CD14-positive monocyte (primary cell): ENCODE measurements at regions not wholly inside any gene's neighbourhood (a gene's known extent, or its start where the extent isn't known, plus 50 kb on each side); places are given as distances from the start of the nearest gene placed in this dataset.

Experiments
- DNase-seq, 3 donors: peaks; one replicate each; pipeline ENCODE4 v3.0.0-alpha.2; 2011 to 2022
- H2AFZ ChIP-seq: 2 replicates; pipeline ENCODE4 v1.6.0; 2012; ENCODE audit warnings: mild to moderate bottlenecking, low read depth, low read length, inconsistent platforms; ENCODE audit not compliant: insufficient read depth, poor library complexity, severe bottlenecking
- H3K27ac ChIP-seq, 2 donors: 1 replicate in 1 of 2; 2 replicates in 1 of 2; pipeline ENCODE4 v1.5.1; 2012 to 2013; ENCODE audit warnings: low read length in 2 of 2, control low read depth in 1 of 2, inconsistent platforms in 1 of 2, low read depth in 1 of 2, mild to moderate bottlenecking in 1 of 2
- H3K27me3 ChIP-seq, 2 donors: one replicate each; pipeline versions ENCODE4 v1.6.0 to v1.6.1; 2011 to 2013; ENCODE audit warnings: low read length in 2 of 2; ENCODE audit not compliant: control insufficient read depth in 2 of 2, insufficient read depth in 2 of 2
- H3K36me3 ChIP-seq, 2 donors: replicated peaks in 1 of 2; 1 replicate in 1 of 2; 2 replicates in 1 of 2; pipeline versions ENCODE4 v1.5.1 to v1.6.1; 2012 to 2013; ENCODE audit warnings: low read length in 2 of 2, control low read depth in 1 of 2, inconsistent platforms in 1 of 2, mild to moderate bottlenecking in 1 of 2; ENCODE audit not compliant: insufficient read depth in 2 of 2, control insufficient read depth in 1 of 2
- H3K4me1 ChIP-seq, 2 donors: 1 replicate in 1 of 2; 2 replicates in 1 of 2; pipeline versions ENCODE4 v1.5.1 to v1.6.1; 2012 to 2013; ENCODE audit warnings: low read length in 2 of 2, control low read depth in 1 of 2, inconsistent platforms in 1 of 2, mild to moderate bottlenecking in 1 of 2, moderate library complexity in 1 of 2; ENCODE audit not compliant: insufficient read depth in 2 of 2, control insufficient read depth in 1 of 2
- H3K4me2 ChIP-seq: replicated peaks from 2 replicates; pipeline ENCODE3; 2012; ENCODE audit warnings: low read length, moderate library complexity, mild to moderate bottlenecking; ENCODE audit not compliant: poor library complexity, severe bottlenecking; ENCODE audit errors: extremely low read depth
- H3K4me3 ChIP-seq, 3 experiments: fragments of 200-600 bp in 1 of 3; sonication (generic) in 1 of 3; replicated peaks in 1 of 3; 1 replicate in 2 of 3; 2 replicates in 1 of 3; pipeline ENCODE4 v1.5.1; 2011 to 2013; ENCODE audit warnings: low read length in 3 of 3, mild to moderate bottlenecking in 3 of 3, control low read depth in 2 of 3, low read depth in 2 of 3, inconsistent platforms in 1 of 3, moderate library complexity in 1 of 3
- H3K79me2 ChIP-seq: 2 replicates; pipeline ENCODE4 v1.6.0; 2012; ENCODE audit warnings: mild to moderate bottlenecking, control low read depth, inconsistent platforms, low read length, moderate library complexity; ENCODE audit not compliant: insufficient read depth
- H3K9ac ChIP-seq: 2 replicates; pipeline ENCODE4 v1.6.0; 2017; ENCODE audit warnings: low read length, mild to moderate bottlenecking; ENCODE audit not compliant: insufficient read depth, poor library complexity, severe bottlenecking
- H3K9me3 ChIP-seq, 2 donors: replicated peaks in 1 of 2; 1 replicate in 1 of 2; 2 replicates in 1 of 2; pipeline versions ENCODE4 v1.5.1 to v1.6.1; 2012 to 2013; ENCODE audit warnings: low read length in 2 of 2, control low read depth in 1 of 2; ENCODE audit not compliant: control insufficient read depth in 1 of 2, insufficient read depth in 1 of 2
- H4K20me1 ChIP-seq: 2 replicates; pipeline ENCODE4 v1.6.0; 2012; ENCODE audit warnings: mild to moderate bottlenecking, low read length, control low read depth, moderate library complexity; ENCODE audit not compliant: insufficient read depth
- H3K27ac Mint-ChIP-seq, 7 donors: one replicate each; pipeline ENCODE4 v1.8.0; 2020; ENCODE audit warnings: mild to moderate bottlenecking in 7 of 7, mixed read lengths in 7 of 7, moderate library complexity in 6 of 7, inconsistent platforms in 2 of 7
- H3K27me3 Mint-ChIP-seq, 3 donors: one replicate each; pipeline ENCODE4 v1.8.0; 2021 to 2022; ENCODE audit warnings: low read depth in 3 of 3, mild to moderate bottlenecking in 3 of 3, mixed read lengths in 3 of 3, moderate library complexity in 3 of 3, inconsistent platforms in 1 of 3
- H3K36me3 Mint-ChIP-seq, 2 donors: one replicate each; pipeline ENCODE4 v1.8.0; 2020; ENCODE audit warnings: mixed read lengths in 2 of 2, inconsistent platforms in 1 of 2, mild to moderate bottlenecking in 1 of 2
- H3K4me1 Mint-ChIP-seq: one replicate; pipeline ENCODE4 v1.8.0; 2020; ENCODE audit warnings: mild to moderate bottlenecking, mixed read lengths
- H3K4me3 Mint-ChIP-seq, 2 donors: one replicate each; pipeline ENCODE4 v1.8.0; 2020; ENCODE audit warnings: mild to moderate bottlenecking in 2 of 2, mixed read lengths in 2 of 2, moderate library complexity in 1 of 2
- H3K9me3 Mint-ChIP-seq, 7 donors: one replicate each; pipeline ENCODE4 v1.8.0; 2020 to 2022; ENCODE audit warnings: mixed read lengths in 7 of 7, mild to moderate bottlenecking in 6 of 7, moderate library complexity in 6 of 7, inconsistent platforms in 2 of 7
- CTCF ChIP-seq: fragments of 200-600 bp; IDR thresholded peaks from one replicate; pipeline ENCODE4 v1.8.0; 2022; ENCODE audit warnings: antibody characterized with exemption, mild to moderate bottlenecking
- WGBS: methylation state at CpG from one replicate; pipeline ENCODE4 v1.1.5; 2013; ENCODE audit warnings: missing lambda C conversion rate; ENCODE audit not compliant: insufficient coverage; 5-methylcytosine and 5-hydroxymethylcytosine counted together
- intact Hi-C, 2 donors: fragments of 100-400 bp; cut with micrococcal nuclease; formaldehyde crosslinking; loops; one replicate each; pipeline versions ENCODE4 v1.15.0 to v1.15.1; 2023

GRCh38 chr1:232192781-232193450 is 437.0 kb downstream of the SIPA1L2 start:
- Histone ChIP-seq H3K4me1 (no peaks in the 10 kb centered on the region), H3K4me3 (no peak overlapping the region), H3K79me2 (no peaks in the 10 kb centered on the region), H3K9ac (no peak overlapping the region), H3K4me2 (no peak overlapping the region), H3K36me3 (no peaks in the 10 kb centered on the region), H3K27ac (no peak overlapping the region), H2AFZ (no peak overlapping the region), H3K9me3 (no peaks in the 10 kb centered on the region), H3K27me3 (no peaks in the 10 kb centered on the region), H4K20me1 (no peaks in the 10 kb centered on the region)
- intact Hi-C loops = no loop called here
- no peaks in the 10 kb centered on the region for H3K36me3 Mint-ChIP-seq
- no peak overlapping the region for H3K4me3 Mint-ChIP-seq
- H3K9me3 Mint-ChIP-seq = peaks cover 0 to 8% (median 2%) of the 10 kb centered on the region in 7 donors
- H3K27me3 Mint-ChIP-seq = peaks cover 8 to 10% (median 9%) of the 10 kb centered on the region in 3 donors
- no peaks in the 10 kb centered on the region for H3K4me1 Mint-ChIP-seq
- TF ChIP-seq CTCF = no peak
- 80% methylated on average over 1 of the region's 3 CpGs for WGBS
- no peak for DNase-seq
- no peak overlapping the region for H3K27ac Mint-ChIP-seq

DNA sequence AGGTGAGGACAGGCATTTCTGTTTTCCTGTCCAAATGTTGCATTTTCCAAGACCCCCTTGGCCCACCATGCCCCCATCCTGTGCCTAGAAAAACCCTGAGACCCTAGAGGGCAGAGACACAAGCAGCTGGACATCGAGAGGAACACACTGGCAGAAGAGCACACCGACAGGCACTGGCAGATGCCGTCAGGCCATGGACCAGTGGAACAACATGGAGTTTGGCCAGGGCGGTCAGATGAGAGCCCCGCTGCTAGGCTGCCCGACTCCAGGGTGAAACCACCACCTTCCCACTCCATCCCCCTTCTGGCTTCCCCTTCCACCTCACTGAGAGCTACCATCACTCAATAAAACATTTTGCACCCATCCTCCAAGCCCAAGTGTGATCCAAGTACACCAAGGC is 438.4 kb downstream of the SIPA1L2 start:
- Histone ChIP-seq H3K4me2 (no peak overlapping the region), H3K9me3 (no peaks in the 10 kb centered on the region), H3K27me3 (no peaks in the 10 kb centered on the region), H3K36me3 (no peaks in the 10 kb centered on the region), H4K20me1 (no peaks in the 10 kb centered on the region), H3K27ac (no peak overlapping the region), H3K9ac (no peak overlapping the region), H3K4me3 (no peak overlapping the region), H3K4me1 (no peaks in the 10 kb centered on the region), H2AFZ (no peak overlapping the region), H3K79me2 (no peaks in the 10 kb centered on the region)
- TF ChIP-seq CTCF = no peak
- Mint-ChIP-seq H3K9me3 (peaks cover 0 to 8% (median 2%) of the 10 kb centered on the region in 7 donors), H3K27me3 (peaks cover 8 to 9% (median 9%) of the 10 kb centered on the region in 3 donors), H3K36me3 (no peaks in the 10 kb centered on the region), H3K4me1 (no peaks in the 10 kb centered on the region), H3K27ac (peak overlapping the region in 1 of 7 donors; percentile 74), H3K4me3 (no peak overlapping the region)
- 94% methylated on average over 6 of the region's 6 CpGs for WGBS
- intact Hi-C loops = no loop called here
- no peak for DNase-seq
